HG03159 (cell line): ENCODE measurements at regions not wholly inside any gene's neighbourhood (a gene's known extent, or its start where the extent isn't known, plus 50 kb on each side); places are given as distances from the start of the nearest gene placed in this dataset.
A peak's percentile ranks its signal among the peaks of the same experiment; 100 is the strongest.

Source experiments
- ATAC-seq: cut with Tn5 transposase; IDR thresholded peaks from one replicate; pipeline ENCODE4 v1.9.1; 2021; ENCODE audit warnings: mild to moderate bottlenecking, moderate library complexity; ENCODE audit not compliant: unreplicated experiment

GRCh38 chr6:6780231-6780630 is 191.7 kb downstream of the LY86 start:
- ATAC-seq = no peak

GRCh38 chr6:6781172-6781872 is 192.8 kb downstream of the LY86 start:
- no peak for ATAC-seq

GRCh38 chr6:6781873-6782227 is 193.3 kb downstream of the LY86 start:
- no peak for ATAC-seq

- ATAC-seq = no peak
These were observed 195.2 kb downstream of the LY86 start for GRCh38 chr6:6783721-6784120.

GRCh38 chr6:6784514-6785162 is 196.1 kb downstream of the LY86 start:
- ATAC-seq = no peak

GRCh38 chr6:6785163-6785521 is 196.6 kb downstream of the LY86 start:
- no peak for ATAC-seq

GRCh38 chr6:6788394-6789032 is 200.0 kb downstream of the LY86 start:
- peak; percentile 63 for ATAC-seq

- ATAC-seq = no peak
These were observed 201.9 kb downstream of the LY86 start for GRCh38 chr6:6790393-6790792.

GRCh38 chr6:6790891-6791290 is 202.4 kb downstream of the LY86 start:
- no peak for ATAC-seq

- no peak for ATAC-seq
These were observed 205.1 kb downstream of the LY86 start for GRCh38 chr6:6793388-6794250.

- ATAC-seq = no peak
These were observed 206.9 kb downstream of the LY86 start for GRCh38 chr6:6795393-6795792.

GRCh38 chr6:6796818-6797217 is 208.3 kb downstream of the LY86 start:
- ATAC-seq = no peak

GRCh38 chr6:6798448-6798860 is 209.9 kb downstream of the LY86 start:
- no peak for ATAC-seq

- ATAC-seq = no peak
These were observed 212.4 kb downstream of the LY86 start for GRCh38 chr6:6801005-6801335.

GRCh38 chr6:6801635-6802218 is 213.2 kb downstream of the LY86 start:
- no peak for ATAC-seq

- peak; percentile 82 for ATAC-seq
These were observed 214.9 kb downstream of the LY86 start for GRCh38 chr6:6803180-6803977.

GRCh38 chr6:6804843-6805615 is 216.5 kb downstream of the LY86 start:
- no peak for ATAC-seq

GRCh38 chr6:6806844-6807518 is 218.5 kb downstream of the LY86 start:
- ATAC-seq = no peak

- ATAC-seq = no peak
These were observed 219.8 kb downstream of the LY86 start for GRCh38 chr6:6808343-6808742.
